Neutrophil (primary cell): ENCODE measurements at regions not wholly inside any gene's neighbourhood (a gene's known extent, or its start where the extent isn't known, plus 50 kb on each side); places are given as distances from the start of the nearest gene placed in this dataset.

Experiments used
- H3K27ac ChIP-seq: fragments of 200-600 bp; sonication (generic); 2 replicates; pipeline ENCODE4 v1.5.1; 2016; ENCODE audit warnings: mild to moderate bottlenecking, moderate library complexity
- H3K27me3 ChIP-seq: fragments of 200-600 bp; sonication (generic); 2 replicates; pipeline ENCODE4 v1.6.0; 2016; ENCODE audit warnings: mild to moderate bottlenecking
- H3K36me3 ChIP-seq: fragments of 200-600 bp; sonication (generic); 2 replicates; pipeline ENCODE4 v1.5.1; 2017
- H3K4me1 ChIP-seq, 2 experiments: fragments of 200-600 bp in 1 of 2; sonication (generic) in 1 of 2; 1 replicate in 1 of 2; 2 replicates in 1 of 2; pipeline versions ENCODE4 v1.5.1 to v1.6.1; 2013 to 2016; ENCODE audit warnings: low read depth in 1 of 2, low read length in 1 of 2, mild to moderate bottlenecking in 1 of 2, moderate library complexity in 1 of 2; ENCODE audit not compliant: control insufficient read depth in 1 of 2, insufficient read depth in 1 of 2
- H3K4me3 ChIP-seq, 2 experiments: fragments of 200-600 bp in 1 of 2; sonication (generic) in 1 of 2; 1 replicate in 1 of 2; 2 replicates in 1 of 2; pipeline ENCODE4 v1.5.1; 2013 to 2016; ENCODE audit warnings: low read depth in 1 of 2, low read length in 1 of 2, mild to moderate bottlenecking in 1 of 2, moderate library complexity in 1 of 2
- H3K9me3 ChIP-seq: fragments of 200-600 bp; sonication (generic); 2 replicates; pipeline ENCODE4 v1.5.1; 2016
- CTCF ChIP-seq: fragments of 200-600 bp; sonication (generic); IDR thresholded peaks from 2 replicates; pipeline ENCODE4 v1.5.1; 2016; ENCODE audit warnings: antibody characterized with exemption

GRCh38 chr7:155928583-155928982 lies 116.3 kb upstream of the SHH start:
- H3K9me3 ChIP-seq, result no peaks in the 10 kb centered on the region
- no peaks in the 10 kb centered on the region for H3K36me3 ChIP-seq
- no peak overlapping the region for H3K27ac ChIP-seq
- no peaks in the 10 kb centered on the region for H3K27me3 ChIP-seq
- no peak overlapping the region for H3K4me3 ChIP-seq
- TF ChIP-seq CTCF, result no peak
- H3K4me1 ChIP-seq, result no peaks in the 10 kb centered on the region

- H3K27ac ChIP-seq, result no peak overlapping the region
- H3K4me1 ChIP-seq, result no peaks in the 10 kb centered on the region
- TF ChIP-seq CTCF, result no peak
- H3K9me3 ChIP-seq, result no peaks in the 10 kb centered on the region
- H3K27me3 ChIP-seq, result no peaks in the 10 kb centered on the region
- no peaks in the 10 kb centered on the region for H3K36me3 ChIP-seq
- no peak overlapping the region for H3K4me3 ChIP-seq
Observed at GRCh38 chr7:155927905-155928304, 115.6 kb upstream of the SHH start.

GRCh38 chr7:155925682-155926081 lies 113.4 kb upstream of the SHH start:
- Histone ChIP-seq H3K27me3 (no peaks in the 10 kb centered on the region), H3K9me3 (no peaks in the 10 kb centered on the region), H3K27ac (no peak overlapping the region), H3K4me3 (no peak overlapping the region), H3K4me1 (no peaks in the 10 kb centered on the region), H3K36me3 (no peaks in the 10 kb centered on the region)
- no peak for TF ChIP-seq CTCF

GRCh38 chr7:155922067-155922816 lies 110.0 kb upstream of the SHH start:
- no peaks in the 10 kb centered on the region for H3K36me3 ChIP-seq
- no peak overlapping the region for H3K27ac ChIP-seq
- no peak for TF ChIP-seq CTCF
- no peaks in the 10 kb centered on the region for H3K4me1 ChIP-seq
- no peak overlapping the region for H3K4me3 ChIP-seq
- no peaks in the 10 kb centered on the region for H3K9me3 ChIP-seq
- no peaks in the 10 kb centered on the region for H3K27me3 ChIP-seq

GRCh38 chr7:155921804-155922066 lies 109.5 kb upstream of the SHH start:
- H3K27ac ChIP-seq, result no peak overlapping the region
- no peak overlapping the region for H3K4me3 ChIP-seq
- TF ChIP-seq CTCF, result no peak

More at GRCh38 chr7:155921804-155922066, 109.5 kb upstream of the SHH start:
- no peaks in the 10 kb centered on the region for H3K4me1 ChIP-seq
- no peaks in the 10 kb centered on the region for H3K36me3 ChIP-seq
- no peaks in the 10 kb centered on the region for H3K9me3 ChIP-seq
- H3K27me3 ChIP-seq, result no peaks in the 10 kb centered on the region
